Esophagus squamous epithelium (tissue), 4 donors: ENCODE measurements at regions not wholly inside any gene's neighbourhood (a gene's known extent, or its start where the extent isn't known, plus 50 kb on each side); places are given as distances from the start of the nearest gene placed in this dataset.

Source experiments
- CTCF ChIP-seq, 6 experiments: fragments of 450-650 bp in 4 of 6; fragments of 200-600 bp in 2 of 6; sonication (generic) in 2 of 6; IDR thresholded peaks; one replicate each; pipeline ENCODE4 v1.5.1; 2016 to 2019; ENCODE audit warnings: antibody characterized with exemption in 6 of 6, mild to moderate bottlenecking in 4 of 6, moderate library complexity in 4 of 6
- POLR2A ChIP-seq, 4 donors: fragments of 450-650 bp; IDR thresholded peaks; one replicate each; pipeline ENCODE4 v1.6.1; 2017; ENCODE audit warnings: antibody characterized with exemption in 4 of 4, mild to moderate bottlenecking in 4 of 4, moderate library complexity in 3 of 4

DNA sequence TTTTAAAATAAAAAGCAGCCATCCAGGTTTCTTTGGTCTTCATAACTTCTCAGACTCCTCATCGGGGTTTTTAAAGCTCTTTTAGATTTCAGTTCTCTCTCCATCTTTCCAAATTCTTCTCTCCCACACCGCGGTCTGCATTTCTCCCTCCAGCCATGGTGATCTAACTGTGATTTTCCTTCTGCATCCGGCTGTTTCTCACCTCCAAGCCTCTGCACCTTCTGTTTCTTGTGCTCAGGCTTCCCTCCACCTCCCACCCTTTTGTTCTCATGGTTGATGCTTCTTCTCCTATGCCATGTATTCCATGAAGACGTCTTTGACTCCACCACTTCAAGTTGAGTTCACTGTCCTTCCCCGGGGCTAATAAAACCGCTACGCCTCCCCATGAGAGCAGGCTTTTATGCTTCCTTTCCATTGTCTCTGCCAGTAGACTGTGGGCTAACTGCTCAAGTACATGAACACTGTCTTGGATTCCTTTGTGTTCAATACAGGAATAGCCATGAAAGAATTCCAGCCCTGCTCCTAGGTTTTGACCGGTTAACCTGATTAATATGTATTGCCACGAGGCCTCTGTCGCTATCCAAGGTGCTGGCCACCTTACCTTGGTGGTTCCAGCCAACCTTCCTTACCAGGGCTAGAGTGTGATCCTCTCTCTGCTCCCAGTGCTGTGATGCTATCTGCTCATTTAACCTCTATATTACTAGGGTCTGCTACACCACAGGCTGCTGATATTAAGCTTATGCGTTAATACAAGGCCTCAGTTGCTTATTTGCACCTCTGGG, 625.1 kb downstream of the HS3ST4 start:
- no peak for TF ChIP-seq POLR2A (IDR thresholded peaks at IDR 0.05)
- no peak for TF ChIP-seq CTCF (IDR thresholded peaks at IDR 0.05)
